Activated CD8-positive, alpha-beta memory T cell treated with anti-CD3 and anti-CD28 coated beads for 36 hours (primary cell): ENCODE measurements at regions not wholly inside any gene's neighbourhood (a gene's known extent, or its start where the extent isn't known, plus 50 kb on each side); places are given as distances from the start of the nearest gene placed in this dataset.
"Not testable (repeated sequence)": the region's sequence is repeated elsewhere in the genome, so short reads cannot be mapped to it uniquely, and the experiment has no call there.

Source experiments
- CTCF ChIA-PET: fragments of 350-600 bp; sonication (Branson Sonifier 250); formaldehyde crosslinking; loops from one replicate; lab custom pipeline; 2021; ENCODE audit warnings: antibody characterized with exemption; lab: Charles Lee
- POLR2A ChIA-PET: fragments of 350-600 bp; sonication (Branson Sonifier 250); formaldehyde crosslinking; loops from one replicate; lab custom pipeline; 2021; ENCODE audit warnings: antibody characterized with exemption; lab: Charles Lee

- POLR2A ChIA-PET, result no interaction called here
- CTCF ChIA-PET, result no interaction called here
Measured at GRCh38 chr15:23835953-23836352, 148.8 kb upstream of the NDN start.

DNA sequence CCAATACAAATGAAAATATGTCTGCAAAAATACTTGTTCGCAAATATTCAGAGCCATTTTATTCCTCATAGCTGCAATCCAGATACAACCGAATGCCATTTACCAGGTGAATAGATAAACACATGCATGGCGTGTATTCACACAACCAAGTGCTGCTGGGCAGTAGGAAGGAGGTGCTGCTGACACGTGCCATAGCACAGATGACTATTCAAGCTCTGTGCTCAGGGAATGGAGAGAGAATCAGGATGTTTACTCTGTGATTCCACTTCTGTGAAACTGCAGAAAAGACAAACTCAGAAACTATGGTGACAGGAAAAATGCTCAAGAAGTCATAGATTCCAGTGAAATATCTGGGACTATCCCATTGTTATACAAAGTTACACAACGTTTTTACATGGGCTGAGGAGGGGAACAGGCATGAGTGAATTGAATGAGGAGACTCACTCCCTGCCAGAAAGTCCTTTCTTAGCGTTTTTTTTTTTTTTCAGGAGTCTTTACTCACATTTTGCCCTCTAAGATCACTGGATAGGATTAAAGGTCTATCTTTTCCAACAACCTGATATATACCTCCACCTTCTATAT, 152.9 kb upstream of the NDN start:
- POLR2A ChIA-PET, result no interaction called here
- CTCF ChIA-PET, result interaction anchor here (0.7 kb wide), 1 partner anchor 217 kb away, joined by 5 read pairs; no protein-coding TSS in a partner anchor

- POLR2A ChIA-PET, result no interaction called here
- CTCF ChIA-PET, result no interaction called here
Measured at GRCh38 chr15:23846218-23846617, 159.1 kb upstream of the NDN start.

DNA sequence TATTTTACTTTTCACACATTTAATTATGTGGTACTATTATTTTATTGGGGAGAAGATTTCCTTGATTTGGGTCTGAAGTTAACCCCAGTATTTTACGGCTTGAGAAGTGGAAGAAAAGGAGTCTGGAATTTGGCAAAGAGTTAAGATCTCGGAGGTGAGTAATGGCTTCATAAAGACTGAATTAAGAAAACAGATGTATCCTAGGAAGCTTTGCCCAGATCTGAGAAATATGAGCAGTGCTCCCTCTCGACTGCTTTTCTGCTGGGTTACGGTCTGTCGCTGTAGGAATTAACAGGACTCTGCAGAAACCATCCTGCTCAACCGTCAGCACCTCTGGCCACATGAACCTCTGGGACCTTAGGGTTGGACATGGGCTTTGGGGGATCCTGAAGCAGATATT, 163.6 kb upstream of the NDN start:
- CTCF ChIA-PET, result no interaction called here
- POLR2A ChIA-PET, result no interaction called here

GRCh38 chr15:23851921-23852320, 164.8 kb upstream of the NDN start:
- ChIA-PET CTCF (no interaction called here), POLR2A (no interaction called here)

- ChIA-PET POLR2A (no interaction called here), CTCF (no interaction called here)
Measured at GRCh38 chr15:23853286-23853685, 166.2 kb upstream of the NDN start.

GRCh38 chr15:23854203-23854911, 167.3 kb upstream of the NDN start:
- ChIA-PET CTCF (no interaction called here), POLR2A (no interaction called here)

- CTCF ChIA-PET, result no interaction called here
- POLR2A ChIA-PET, result no interaction called here
Measured at GRCh38 chr15:23854912-23855659, 168.0 kb upstream of the NDN start.

GRCh38 chr15:23855947-23856346, 168.8 kb upstream of the NDN start:
- ChIA-PET POLR2A (no interaction called here), CTCF (no interaction called here)

DNA sequence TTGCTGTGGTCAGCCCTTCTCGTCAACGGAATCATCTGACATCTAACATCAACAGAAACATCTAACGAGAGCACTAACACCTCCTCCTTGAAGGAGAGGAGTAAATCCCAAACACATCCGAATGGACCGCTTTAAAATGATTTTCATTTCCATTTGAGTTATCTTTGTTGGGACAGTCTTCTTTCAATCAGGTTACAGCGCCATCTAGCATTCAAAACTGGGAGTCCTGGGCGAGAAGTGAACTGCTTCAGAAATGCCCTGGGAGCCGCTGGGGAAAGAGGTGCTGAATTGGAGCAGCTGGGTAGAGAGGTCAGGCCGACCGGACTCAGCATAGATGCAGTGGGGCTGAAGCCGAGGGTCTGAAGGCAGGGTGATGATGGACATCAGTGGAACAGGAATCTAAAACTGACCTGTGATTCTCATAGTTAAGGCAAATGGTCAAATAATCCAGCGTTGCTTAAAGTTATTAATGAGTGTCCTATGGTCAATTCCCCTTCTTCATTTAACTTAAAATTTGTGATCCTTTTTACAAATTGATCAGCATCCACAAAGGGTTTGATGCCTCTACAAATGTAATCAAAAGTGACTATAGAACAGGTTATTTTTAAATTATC, 170.0 kb upstream of the NDN start:
- CTCF ChIA-PET, result no interaction called here

DNA sequence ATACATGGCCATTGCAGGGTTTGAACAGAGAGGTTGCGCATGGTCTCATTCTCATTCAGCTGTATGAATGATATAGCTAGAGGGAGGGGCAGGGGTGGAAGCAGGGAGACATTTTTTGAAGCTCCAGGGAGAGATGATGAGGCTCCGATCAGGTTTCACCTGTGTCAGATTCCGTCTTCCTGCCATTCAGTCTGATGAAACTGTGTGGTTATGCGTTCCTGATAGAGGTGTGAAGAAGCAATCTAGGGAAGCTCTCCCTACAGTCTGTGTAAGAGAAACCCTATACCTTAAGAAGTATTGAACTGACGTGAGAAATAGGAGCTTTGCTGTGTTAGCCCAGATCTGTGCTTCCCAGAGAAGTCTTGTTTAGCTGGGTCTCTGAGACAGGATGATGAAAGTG, 171.9 kb upstream of the NDN start:
- POLR2A ChIA-PET, result no interaction called here
- CTCF ChIA-PET, result no interaction called here

More for the DNA sequence above, 170.0 kb upstream of the NDN start:
- POLR2A ChIA-PET, result no interaction called here

DNA sequence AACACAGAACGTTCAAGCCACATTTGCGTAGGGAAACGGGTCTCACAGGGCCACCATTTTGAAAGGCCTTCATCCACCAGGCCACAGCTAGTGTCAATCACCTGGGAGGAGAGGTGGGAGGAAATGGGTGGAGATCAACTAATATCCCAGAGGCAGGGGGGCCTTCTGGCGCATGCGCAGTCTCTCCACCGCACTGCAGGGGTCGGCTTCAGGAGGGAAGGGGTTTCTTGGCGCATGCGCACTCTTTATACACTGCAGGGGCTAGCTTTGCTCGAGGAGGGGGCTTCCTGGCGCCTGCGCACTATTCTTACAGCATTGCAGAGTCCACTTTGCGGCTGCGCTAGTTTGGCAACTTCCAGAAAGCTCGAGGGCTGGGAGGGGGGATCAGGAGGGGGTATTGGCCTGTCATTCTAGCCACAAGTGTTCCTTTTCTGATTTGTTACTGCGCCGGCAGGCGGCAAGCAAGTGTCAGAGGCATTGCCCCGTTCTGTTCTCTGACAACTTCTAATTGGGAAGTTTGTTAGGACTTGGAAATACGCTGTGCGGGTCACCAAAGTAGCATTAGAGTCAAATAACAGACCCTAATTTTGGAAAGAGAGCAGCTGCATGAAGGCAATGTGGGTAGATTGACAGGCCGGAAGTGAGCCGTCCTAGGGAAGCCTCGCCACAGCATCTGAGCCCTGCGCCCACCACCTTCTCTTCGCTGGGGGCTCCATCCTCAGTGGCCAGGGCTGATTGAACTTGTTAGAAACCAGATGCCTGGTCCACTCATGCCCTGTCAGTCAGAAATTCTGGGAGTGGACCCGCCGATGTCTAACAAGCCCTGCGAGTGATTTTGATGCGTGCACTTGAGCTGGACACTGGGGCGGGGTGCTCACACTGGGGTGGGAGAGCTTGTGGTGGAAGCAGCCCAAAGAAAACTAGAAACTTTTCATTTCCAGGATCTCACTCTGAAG, 173.5 kb upstream of the NDN start:
- CTCF ChIA-PET, result no interaction called here
- POLR2A ChIA-PET, result no interaction called here

DNA sequence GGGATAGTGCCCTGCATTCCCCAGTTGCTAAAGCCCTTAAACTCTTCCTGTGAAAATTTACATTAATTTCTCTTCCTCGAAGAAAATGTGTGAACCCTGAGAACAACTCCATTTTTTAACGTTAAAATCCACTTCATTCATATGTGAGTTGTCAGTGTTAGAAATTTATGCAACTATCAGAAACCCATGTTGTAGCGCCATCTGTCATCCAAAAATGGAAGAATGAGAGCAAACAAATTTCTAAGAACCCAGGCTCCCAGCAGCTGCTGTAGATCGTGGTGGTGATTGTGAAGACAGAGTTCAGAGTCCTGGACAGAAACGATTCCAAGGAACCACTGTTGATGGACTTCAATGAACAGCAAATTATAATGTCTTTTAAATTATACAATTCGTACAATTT, 179.7 kb upstream of the NDN start:
- CTCF ChIA-PET, result no interaction called here

DNA sequence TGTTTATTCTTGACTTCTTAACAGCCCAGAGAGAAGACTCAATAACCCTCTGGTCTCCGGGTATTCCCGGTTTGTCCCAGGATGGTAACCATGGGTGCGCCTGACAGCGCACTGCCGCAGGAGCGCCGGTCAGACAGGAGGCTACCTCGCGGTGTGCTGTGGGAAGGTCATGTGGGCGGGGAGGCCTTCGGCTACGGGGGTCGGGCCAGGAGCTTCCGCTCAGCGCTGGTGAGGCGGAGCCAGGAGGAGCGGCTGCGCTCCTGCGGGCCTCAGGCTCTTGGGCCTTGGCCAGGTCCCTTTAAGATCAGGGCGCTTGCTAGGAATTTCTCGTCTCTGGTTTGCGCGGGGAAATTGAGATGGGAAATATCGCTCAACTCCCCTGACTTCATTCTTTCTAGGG, 182.3 kb upstream of the NDN start:
- ChIA-PET CTCF (no interaction called here), POLR2A (no interaction called here)

More for the DNA sequence above, 179.7 kb upstream of the NDN start:
- POLR2A ChIA-PET, result no interaction called here

- CTCF ChIA-PET, POLR2A ChIA-PET: not testable (repeated sequence)
Measured at GRCh38 chr15:23873613-23874012, 186.5 kb upstream of the NDN start.

- POLR2A ChIA-PET, result no interaction called here
- CTCF ChIA-PET, result no interaction called here
Measured at GRCh38 chr15:23877502-23878412, 190.7 kb upstream of the NDN start.

DNA sequence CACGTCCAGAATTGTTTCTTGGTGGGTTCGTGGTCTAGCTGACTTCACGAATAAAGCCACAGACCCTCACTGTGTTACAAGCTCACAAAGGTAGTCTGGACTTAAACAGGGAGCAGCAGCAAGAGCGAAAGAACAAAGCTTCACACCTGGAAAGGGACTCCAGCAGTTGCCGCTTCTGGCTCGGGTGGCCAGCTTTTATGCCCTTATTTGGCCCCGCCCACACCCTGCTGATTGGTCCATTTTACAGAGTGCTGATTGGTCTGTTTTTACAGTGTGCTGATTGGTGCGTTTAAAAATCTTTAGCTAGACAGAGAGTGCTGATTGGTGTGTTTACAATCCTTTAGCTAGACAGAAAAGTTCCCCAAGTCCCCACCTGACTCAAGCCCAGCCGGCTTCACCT, 194.2 kb upstream of the NDN start:
- ChIA-PET CTCF (no interaction called here), POLR2A (no interaction called here)

- ChIA-PET CTCF (no interaction called here), POLR2A (no interaction called here)
Measured at GRCh38 chr15:23890218-23890617, 203.1 kb upstream of the NDN start.
